ENCODE measurements at regions not wholly inside any gene's neighbourhood (a gene's known extent, or its start where the extent isn't known, plus 50 kb on each side); places are given as distances from the start of the nearest gene placed in this dataset.

GRCh38 chr3:176302271-176302670 is 895.0 kb downstream of the TBL1XR1 start:
- TF ChIP-seq CTCF (IDR thresholded peaks at IDR 0.05; ENCODE audit: low read depth, low read length), result no peak
- no peak for DNase-seq (ENCODE audit: low read depth in 2 of 2)

DNA sequence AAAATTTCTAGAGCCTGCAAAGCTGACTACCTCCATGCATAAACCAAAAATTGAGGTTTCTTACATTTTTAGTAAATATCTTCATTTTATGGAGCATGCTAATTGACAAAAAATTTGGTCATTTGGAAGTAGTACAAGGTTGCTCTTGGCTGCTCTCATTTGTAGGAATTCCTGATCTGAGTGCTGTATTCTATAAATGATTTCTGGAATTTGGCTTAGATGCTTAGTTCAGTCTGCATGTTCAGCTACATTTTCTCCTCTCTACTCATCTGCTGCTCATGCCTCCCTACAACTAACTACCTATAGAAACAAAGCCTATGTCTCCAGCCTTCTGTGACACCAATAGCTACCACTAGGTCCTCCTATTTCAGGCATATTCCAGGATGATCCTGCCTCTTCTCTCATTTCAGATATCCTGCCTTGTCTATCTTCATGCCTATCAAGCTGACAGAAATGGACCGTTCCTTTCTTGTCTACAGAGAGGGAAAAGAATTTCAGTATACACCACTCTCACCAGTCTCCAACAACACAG is 901.1 kb downstream of the TBL1XR1 start:
- TF ChIP-seq CTCF (IDR thresholded peaks at IDR 0.05; ENCODE audit: low read depth, low read length), result no peak
- H3K4me3 ChIP-seq (replicated peaks in 1 of 2; ENCODE audit: low read depth in 2 of 2, low read length in 2 of 2), result no peak overlapping the region
- no peak for DNase-seq (ENCODE audit: low read depth in 2 of 2)

More at GRCh38 chr3:176302271-176302670, 895.0 kb downstream of the TBL1XR1 start:
- H3K4me3 ChIP-seq (replicated peaks in 1 of 2; ENCODE audit: low read depth in 2 of 2, low read length in 2 of 2), result no peak overlapping the region

- no peak overlapping the region for H3K4me3 ChIP-seq (replicated peaks in 1 of 2; ENCODE audit: low read depth in 2 of 2, low read length in 2 of 2)
- no peak for DNase-seq (ENCODE audit: low read depth in 2 of 2)
- TF ChIP-seq CTCF (IDR thresholded peaks at IDR 0.05; ENCODE audit: low read depth, low read length), result no peak
Measured at GRCh38 chr3:176293276-176293675, 904.0 kb downstream of the TBL1XR1 start.

- H3K4me3 ChIP-seq (replicated peaks in 1 of 2; ENCODE audit: low read depth in 2 of 2, low read length in 2 of 2), result no peak overlapping the region
- DNase-seq (ENCODE audit: low read depth in 2 of 2), result no peak
- no peak for TF ChIP-seq CTCF (IDR thresholded peaks at IDR 0.05; ENCODE audit: low read depth, low read length)
Measured at GRCh38 chr3:176286476-176287085, 910.7 kb downstream of the TBL1XR1 start.

DNA sequence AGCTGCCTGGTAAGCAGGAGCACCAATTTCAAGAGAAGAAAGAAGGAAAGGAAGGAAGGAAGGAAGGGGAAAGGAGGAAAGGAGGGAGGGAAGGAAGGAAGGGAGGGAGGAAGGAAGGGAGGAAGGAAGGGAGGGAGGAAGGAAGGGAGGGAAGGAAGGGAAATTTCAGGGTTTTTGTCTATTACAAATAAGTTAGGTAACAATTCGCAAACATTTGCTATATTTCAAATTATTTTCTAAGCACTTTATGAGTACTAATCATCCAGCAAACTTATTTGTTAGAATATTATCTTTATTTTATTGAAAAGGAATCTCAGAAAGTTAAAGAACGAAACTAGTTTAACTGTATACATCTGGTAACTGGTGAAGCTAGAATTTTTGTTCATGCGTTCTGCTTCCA is 921.7 kb downstream of the TBL1XR1 start:
- no peak for DNase-seq (ENCODE audit: low read depth in 2 of 2)
- TF ChIP-seq CTCF (IDR thresholded peaks at IDR 0.05; ENCODE audit: low read depth, low read length), result no peak
- no peak overlapping the region for H3K4me3 ChIP-seq (replicated peaks in 1 of 2; ENCODE audit: low read depth in 2 of 2, low read length in 2 of 2)

GRCh38 chr3:176275113-176275512 is 922.2 kb downstream of the TBL1XR1 start:
- TF ChIP-seq CTCF (IDR thresholded peaks at IDR 0.05; ENCODE audit: low read depth, low read length), result no peak
- H3K4me3 ChIP-seq (replicated peaks in 1 of 2; ENCODE audit: low read depth in 2 of 2, low read length in 2 of 2), result no peak overlapping the region
- DNase-seq (ENCODE audit: low read depth in 2 of 2), result no peak

DNA sequence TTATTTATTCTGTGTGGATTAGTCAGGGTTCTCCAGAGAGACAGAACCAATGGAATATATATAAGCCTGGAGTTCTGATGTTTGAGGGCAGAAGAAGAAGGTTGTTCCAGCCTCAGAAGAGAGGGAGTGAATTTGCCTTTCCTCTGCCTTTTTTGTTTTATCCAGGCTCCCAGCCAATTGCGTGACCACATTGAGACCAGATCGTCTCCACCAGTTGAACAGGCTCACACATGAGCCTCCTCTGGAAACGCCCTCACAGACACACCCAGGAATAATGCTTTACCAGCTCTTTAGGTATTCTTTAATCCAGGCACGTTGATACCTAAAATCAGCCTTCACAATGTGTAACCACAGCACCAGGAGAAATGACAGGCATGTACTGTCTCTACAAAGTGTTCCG is 923.1 kb downstream of the TBL1XR1 start:
- H3K4me3 ChIP-seq (replicated peaks in 1 of 2; ENCODE audit: low read depth in 2 of 2, low read length in 2 of 2), result no peak overlapping the region
- DNase-seq (ENCODE audit: low read depth in 2 of 2), result no peak
- TF ChIP-seq CTCF (IDR thresholded peaks at IDR 0.05; ENCODE audit: low read depth, low read length), result no peak

Data from cardiac fibroblast (primary cell).